HepG2 (cell line): ENCODE measurements at regions not wholly inside any gene's neighbourhood (a gene's known extent, or its start where the extent isn't known, plus 50 kb on each side); places are given as distances from the start of the nearest gene placed in this dataset.

Experiments
- AFF4 ChIP-seq: sonication (generic); formaldehyde crosslinking; IDR thresholded peaks from 2 replicates; pipeline ENCODE4 v1.4.0; 2020; ENCODE audit warnings: missing genetic modification reagents
- ATF7 ChIP-seq, 2 experiments: fragments of 450-650 bp in 1 of 2; sonication (generic) in 1 of 2; formaldehyde crosslinking in 1 of 2; IDR thresholded peaks; 2 replicates each; pipeline versions ENCODE4 v1.4.0 to v1.6.1; 2016 to 2020; ENCODE audit warnings: antibody characterized with exemption in 1 of 2, mild to moderate bottlenecking in 1 of 2, missing genetic modification reagents in 1 of 2
- EP300 ChIP-seq, 3 experiments: sonication (generic) in 1 of 3; formaldehyde crosslinking in 1 of 3; IDR thresholded peaks; 2 replicates each; pipeline versions ENCODE4 v1.5.1 to v1.6.1; 2011 to 2020; ENCODE audit warnings: low read depth in 2 of 3, low read length in 2 of 3, borderline replicate concordance in 1 of 3, improper control_type of control experiment in 1 of 3, mild to moderate bottlenecking in 1 of 3, missing genetic modification reagents in 1 of 3, moderate library complexity in 1 of 3
- FOSL2 ChIP-seq: sonication (generic); formaldehyde crosslinking; IDR thresholded peaks from 2 replicates; pipeline ENCODE4 v1.4.0; 2020; ENCODE audit warnings: missing genetic modification reagents
- FOXC1 ChIP-seq: sonication (generic); formaldehyde crosslinking; IDR thresholded peaks from 2 replicates; pipeline ENCODE4 v1.8.0; 2022; ENCODE audit warnings: mild to moderate bottlenecking, missing genetic modification reagents, borderline replicate concordance
- HMG20A ChIP-seq: IDR thresholded peaks from 2 replicates; pipeline ENCODE4 v1.6.1; 2016; ENCODE audit warnings: borderline replicate concordance
- NR1H2 ChIP-seq: sonication (generic); formaldehyde crosslinking; IDR thresholded peaks from 2 replicates; pipeline ENCODE4 v1.8.1; 2022; ENCODE audit warnings: low read depth, missing genetic modification reagents, borderline replicate concordance
- RARA ChIP-seq: IDR thresholded peaks from 2 replicates; pipeline ENCODE4 v1.6.1; 2016; ENCODE audit warnings: missing genetic modification reagents, missing compliant biosample characterization
- RFX5 ChIP-seq: IDR thresholded peaks from 2 replicates; pipeline ENCODE4 v1.6.1; 2011; ENCODE audit warnings: low read depth, low read length, improper control_type of control experiment
- SP140L ChIP-seq: sonication (generic); formaldehyde crosslinking; IDR thresholded peaks from 2 replicates; pipeline ENCODE4 v1.4.0; 2020; ENCODE audit warnings: missing genetic modification reagents, borderline replicate concordance
- TBX3 ChIP-seq: fragments of 450-650 bp; IDR thresholded peaks from 2 replicates; pipeline ENCODE4 v1.6.1; 2017; ENCODE audit warnings: antibody characterized with exemption, mild to moderate bottlenecking, inconsistent platforms, borderline replicate concordance
- TOPORS ChIP-seq: sonication (generic); formaldehyde crosslinking; IDR thresholded peaks from 2 replicates; pipeline ENCODE4 v1.8.0; 2023; ENCODE audit warnings: mild to moderate bottlenecking, missing genetic modification reagents
- U2AF1 ChIP-seq: fragments of 200-400 bp; formaldehyde crosslinking; optimal IDR thresholded peaks from 2 replicates; pipeline ENCODE3; 2017; ENCODE audit warnings: mild to moderate bottlenecking, low read depth, low read length
- ZBTB34 ChIP-seq: sonication (generic); formaldehyde crosslinking; IDR thresholded peaks from 2 replicates; pipeline ENCODE4 v1.8.0; 2022; ENCODE audit warnings: mild to moderate bottlenecking, missing genetic modification reagents
- ZNF232 ChIP-seq: sonication (generic); formaldehyde crosslinking; IDR thresholded peaks from 2 replicates; pipeline ENCODE4 v1.4.0; 2020; ENCODE audit warnings: missing genetic modification reagents, borderline replicate concordance
- ZNF256 ChIP-seq: sonication (generic); formaldehyde crosslinking; conservative IDR thresholded peaks from 2 replicates; pipeline ENCODE4 v1.4.0; 2020; ENCODE audit warnings: missing genetic modification reagents
- ZNF326 ChIP-seq: sonication (generic); formaldehyde crosslinking; IDR thresholded peaks from 2 replicates; pipeline ENCODE4 v1.4.0; 2020; ENCODE audit warnings: missing genetic modification reagents, borderline replicate concordance
- ZNF33B ChIP-seq: sonication (generic); formaldehyde crosslinking; IDR thresholded peaks from 2 replicates; pipeline ENCODE4 v1.5.1; 2020; ENCODE audit warnings: mild to moderate bottlenecking, missing genetic modification reagents
- ZNF451 ChIP-seq: sonication (generic); formaldehyde crosslinking; IDR thresholded peaks from 2 replicates; pipeline ENCODE4 v1.5.0; 2020; ENCODE audit warnings: mild to moderate bottlenecking, missing genetic modification reagents
- ZNF782 ChIP-seq: sonication (generic); formaldehyde crosslinking; IDR thresholded peaks from 2 replicates; pipeline ENCODE4 v1.4.0; 2020; ENCODE audit warnings: missing genetic modification reagents, mild to moderate bottlenecking, borderline replicate concordance
- ZNF841 ChIP-seq: sonication (generic); formaldehyde crosslinking; IDR thresholded peaks from 2 replicates; pipeline ENCODE4 v1.8.1; 2023; ENCODE audit warnings: missing genetic modification reagents, borderline replicate concordance
- TF ChIP-seq, protein P1 (sequence below): sonication (generic); formaldehyde crosslinking; IDR thresholded peaks from 2 replicates; pipeline ENCODE4 v1.4.0; 2020; ENCODE audit warnings: missing genetic modification reagents, low read depth, mild to moderate bottlenecking, borderline replicate concordance
- TF ChIP-seq, protein P2 (sequence below): sonication (generic); formaldehyde crosslinking; IDR thresholded peaks from 2 replicates; pipeline ENCODE4 v1.5.0; 2020; ENCODE audit warnings: missing genetic modification reagents

- TF ChIP-seq ZBTB34 (CRISPR knock-in tag) (no peak), ZNF841 (CRISPR knock-in tag) (no peak), ZNF451 (CRISPR knock-in tag) (no peak), ZNF782 (CRISPR knock-in tag) (no peak), NR1H2 (no peak), ZNF232 (CRISPR knock-in tag) (no peak), TOPORS (CRISPR knock-in tag) (no peak), RFX5 (no peak), U2AF1 (no peak), ZNF326 (CRISPR knock-in tag) (no peak), EP300 (IDR thresholded peaks at IDR 0.05; ENCODE audit: low read depth in 2 of 2, low read length in 2 of 2) (peak in 1 of 2 experiments; percentile 62; a peak in 2 of 4 replicates), EP300 (CRISPR knock-in tag; IDR thresholded peaks at IDR 0.05; ENCODE audit: borderline replicate concordance) (no peak), HMG20A (CRISPR knock-in tag) (peak; percentile 55; the same call in 1 of the 2 replicates), RARA (CRISPR knock-in tag) (peak; percentile 71), TBX3 (no peak), AFF4 (CRISPR knock-in tag) (no peak), ATF7 (IDR thresholded peaks at IDR 0.05) (peak; percentile 96), ATF7 (CRISPR knock-in tag; IDR thresholded peaks at IDR 0.05) (no peak), FOSL2 (peak; percentile 79), ZNF33B (CRISPR knock-in tag) (no peak), FOXC1 (CRISPR knock-in tag) (no peak), SP140L (CRISPR knock-in tag) (no peak), ZNF256 (CRISPR knock-in tag) (no peak)
- TF ChIP-seq, protein P1, sequence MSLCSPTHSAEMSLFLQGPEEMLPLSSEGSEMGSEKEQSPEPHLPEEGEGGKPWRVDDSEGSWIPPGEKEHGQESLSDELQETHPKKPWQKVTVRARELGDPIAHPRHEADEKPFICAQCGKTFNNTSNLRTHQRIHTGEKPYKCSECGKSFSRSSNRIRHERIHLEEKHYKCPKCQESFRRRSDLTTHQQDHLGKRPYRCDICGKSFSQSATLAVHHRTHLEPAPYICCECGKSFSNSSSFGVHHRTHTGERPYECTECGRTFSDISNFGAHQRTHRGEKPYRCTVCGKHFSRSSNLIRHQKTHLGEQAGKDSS: no peak
- TF ChIP-seq, protein P2, sequence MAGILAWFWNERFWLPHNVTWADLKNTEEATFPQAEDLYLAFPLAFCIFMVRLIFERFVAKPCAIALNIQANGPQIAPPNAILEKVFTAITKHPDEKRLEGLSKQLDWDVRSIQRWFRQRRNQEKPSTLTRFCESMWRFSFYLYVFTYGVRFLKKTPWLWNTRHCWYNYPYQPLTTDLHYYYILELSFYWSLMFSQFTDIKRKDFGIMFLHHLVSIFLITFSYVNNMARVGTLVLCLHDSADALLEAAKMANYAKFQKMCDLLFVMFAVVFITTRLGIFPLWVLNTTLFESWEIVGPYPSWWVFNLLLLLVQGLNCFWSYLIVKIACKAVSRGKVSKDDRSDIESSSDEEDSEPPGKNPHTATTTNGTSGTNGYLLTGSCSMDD (CRISPR knock-in tag): no peak
Observed at GRCh38 chr10:30557884-30558283, 71.7 kb downstream of the LYZL2 start (continued).
